ENCODE measurements at regions not wholly inside any gene's neighbourhood (a gene's known extent, or its start where the extent isn't known, plus 50 kb on each side); places are given as distances from the start of the nearest gene placed in this dataset.
A peak's percentile ranks its signal among the peaks of the same experiment; 100 is the strongest.

DNA sequence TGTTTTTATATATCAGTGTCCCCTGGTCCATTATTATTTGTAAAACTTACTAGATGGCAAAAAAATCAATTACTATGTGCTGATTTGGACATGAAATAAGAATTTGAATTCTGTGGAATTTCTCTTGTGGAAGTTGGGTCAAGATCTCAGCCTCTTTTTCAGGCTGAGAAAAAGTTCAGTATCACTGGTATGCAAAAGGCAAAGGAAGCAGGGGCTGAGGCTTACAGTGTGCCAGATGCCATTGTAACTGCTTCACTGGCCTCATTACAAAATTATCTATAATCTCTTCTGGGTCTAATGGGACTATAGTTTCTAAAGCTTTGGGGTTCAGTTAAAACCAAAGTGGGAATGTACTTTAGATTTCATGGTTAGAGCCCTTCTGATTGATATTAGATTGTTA is 125.9 kb upstream of the SLC7A14 start:
- Histone ChIP-seq H3K79me1 (replicated peaks; ENCODE audit: low read length, poor library complexity, severe bottlenecking) (no peaks in the 10 kb centered on the region), H2BK15ac (ENCODE audit: low read depth, poor library complexity, severe bottlenecking) (no peak overlapping the region), H3K14ac (ENCODE audit: low read length in 2 of 2) (no peak overlapping the region), H3K27me3 (ENCODE audit: control insufficient read depth in 1 of 2, insufficient read depth in 1 of 2, low read length in 2 of 2) (no peaks in the 10 kb centered on the region), H3K27ac (ENCODE audit: low read length, poor library complexity, severe bottlenecking) (no peak overlapping the region), H2BK5ac (ENCODE audit: low read depth, low read length, poor library complexity, severe bottlenecking) (no peak overlapping the region), H3K23ac (ENCODE audit: low read length in 2 of 2) (no peak overlapping the region), H3K36me3 (ENCODE audit: control insufficient read depth in 1 of 2, insufficient read depth in 2 of 2, low read depth in 1 of 2, low read length in 2 of 2) (peaks cover 0 to 31% of the 10 kb centered on the region in 2 experiments), H3K4ac (ENCODE audit: low read depth in 1 of 2, low read length in 2 of 2) (no peak overlapping the region), H3K4me3 (ENCODE audit: insufficient read depth in 1 of 2, low read depth in 1 of 2, low read length in 2 of 2) (no peak overlapping the region), H4K91ac (ENCODE audit: low read length) (no peak overlapping the region), H3K9ac (ENCODE audit: low read length) (peak overlapping the region; percentile 67), H4K8ac (ENCODE audit: low read length) (no peak overlapping the region), H3K18ac (ENCODE audit: low read depth in 1 of 2, low read length in 2 of 2) (no peak overlapping the region), H3K9me3 (ENCODE audit: control insufficient read depth, low read length) (peaks cover 9% of the 10 kb centered on the region), H3K4me1 (ENCODE audit: control insufficient read depth, insufficient read depth, low read depth, low read length) (peaks cover 3% of the 10 kb centered on the region), H3K4me2 (ENCODE audit: low read length, poor library complexity, severe bottlenecking) (no peak overlapping the region), H2BK12ac (ENCODE audit: low read length in 2 of 2) (no peak overlapping the region), H2AK5ac (ENCODE audit: low read length, severe bottlenecking) (peak overlapping the region; percentile 44), H2BK120ac (ENCODE audit: low read depth, low read length) (no peak overlapping the region), H2AFZ (ENCODE audit: low read depth, low read length) (no peak overlapping the region)
- no peak for DNase-seq

DNA sequence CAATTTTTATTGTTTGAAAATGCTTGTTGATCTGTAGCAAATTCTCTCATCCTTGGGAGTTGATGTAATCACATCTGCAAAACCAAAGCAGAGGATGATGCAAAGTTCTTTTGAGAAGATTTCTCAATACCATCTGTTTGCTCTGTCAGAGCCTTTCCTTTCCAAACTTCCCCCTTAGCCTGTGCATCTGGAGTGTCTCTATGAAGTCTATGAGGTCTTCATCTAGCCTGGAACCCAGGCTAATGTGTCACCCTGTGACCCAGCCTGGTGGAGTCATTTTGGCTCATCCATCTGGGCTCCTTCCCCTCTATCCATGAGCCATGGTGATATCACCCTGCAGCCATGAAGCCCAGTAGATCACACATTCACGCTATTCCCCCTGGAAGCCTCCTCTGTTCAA is 123.2 kb upstream of the SLC7A14 start:
- Histone ChIP-seq H3K79me1 (replicated peaks; ENCODE audit: low read length, poor library complexity, severe bottlenecking) (no peaks in the 10 kb centered on the region), H2BK15ac (ENCODE audit: low read depth, poor library complexity, severe bottlenecking) (no peak overlapping the region), H3K23ac (ENCODE audit: low read length in 2 of 2) (no peak overlapping the region), H2BK5ac (ENCODE audit: low read depth, low read length, poor library complexity, severe bottlenecking) (no peak overlapping the region), H3K18ac (ENCODE audit: low read depth in 1 of 2, low read length in 2 of 2) (peak overlapping the region in 1 of 2 experiments; percentile 78), H3K4ac (ENCODE audit: low read depth in 1 of 2, low read length in 2 of 2) (peak overlapping the region in 1 of 2 experiments; percentile 32), H3K36me3 (ENCODE audit: control insufficient read depth in 1 of 2, insufficient read depth in 2 of 2, low read depth in 1 of 2, low read length in 2 of 2) (peaks cover 0 to 32% of the 10 kb centered on the region in 2 experiments), H4K8ac (ENCODE audit: low read length) (no peak overlapping the region), H3K9me3 (ENCODE audit: control insufficient read depth, low read length) (peaks cover 9% of the 10 kb centered on the region), H2BK120ac (ENCODE audit: low read depth, low read length) (no peak overlapping the region), H3K9ac (ENCODE audit: low read length) (peak overlapping the region; percentile 72), H2AK5ac (ENCODE audit: low read length, severe bottlenecking) (peak overlapping the region; percentile 68), H3K4me1 (ENCODE audit: control insufficient read depth, insufficient read depth, low read depth, low read length) (peaks cover 3% of the 10 kb centered on the region), H3K14ac (ENCODE audit: low read length in 2 of 2) (no peak overlapping the region), H2BK12ac (ENCODE audit: low read length in 2 of 2) (peak overlapping the region in 1 of 2 experiments; percentile 40), H3K4me2 (ENCODE audit: low read length, poor library complexity, severe bottlenecking) (no peak overlapping the region), H3K4me3 (ENCODE audit: insufficient read depth in 1 of 2, low read depth in 1 of 2, low read length in 2 of 2) (no peak overlapping the region), H3K27me3 (ENCODE audit: control insufficient read depth in 1 of 2, insufficient read depth in 1 of 2, low read length in 2 of 2) (no peaks in the 10 kb centered on the region), H2AFZ (ENCODE audit: low read depth, low read length) (no peak overlapping the region), H4K91ac (ENCODE audit: low read length) (peak overlapping the region; percentile 86), H3K27ac (ENCODE audit: low read length, poor library complexity, severe bottlenecking) (no peak overlapping the region)
- WGBS = 100% methylated on average over 1 of the region's 1 CpG
- peak; percentile 90 for DNase-seq

DNA sequence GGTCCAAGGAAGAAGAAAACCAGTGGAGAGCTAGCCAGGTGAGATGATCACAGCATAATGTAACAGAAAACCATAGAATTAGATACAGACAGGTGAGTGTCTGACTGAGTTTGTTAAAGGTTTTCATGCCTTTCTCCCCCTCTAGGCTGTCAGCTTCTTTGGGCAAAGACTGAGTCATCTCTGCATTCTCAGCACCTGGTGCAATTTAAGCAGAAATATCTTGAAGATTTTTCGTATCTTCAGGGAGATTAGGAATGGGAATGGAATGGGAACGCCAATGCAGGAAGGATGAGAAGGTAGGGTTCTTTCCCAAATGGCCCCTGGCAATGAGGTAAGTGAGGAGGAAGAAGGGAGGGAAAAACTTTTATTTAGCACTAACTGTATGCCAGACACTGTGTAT is 122.0 kb upstream of the SLC7A14 start:
- no peak overlapping the region for H4K91ac ChIP-seq (ENCODE audit: low read length)
- peak overlapping the region; percentile 22 for H2AK5ac ChIP-seq (ENCODE audit: low read length, severe bottlenecking)
- H3K4ac ChIP-seq (ENCODE audit: low read depth in 1 of 2, low read length in 2 of 2) = peak overlapping the region in 1 of 2 experiments; percentile 4
- H3K4me3 ChIP-seq (ENCODE audit: insufficient read depth in 1 of 2, low read depth in 1 of 2, low read length in 2 of 2) = no peak overlapping the region
- peak overlapping the region; percentile 72 for H3K9ac ChIP-seq (ENCODE audit: low read length)
- no peak overlapping the region for H2BK5ac ChIP-seq (ENCODE audit: low read depth, low read length, poor library complexity, severe bottlenecking)
- H2AFZ ChIP-seq (ENCODE audit: low read depth, low read length) = no peak overlapping the region
- WGBS = 39% methylated on average over 2 of the region's 2 CpGs
- no peak overlapping the region for H2BK120ac ChIP-seq (ENCODE audit: low read depth, low read length)
- H3K79me1 ChIP-seq (replicated peaks; ENCODE audit: low read length, poor library complexity, severe bottlenecking) = no peaks in the 10 kb centered on the region
- no peak overlapping the region for H3K14ac ChIP-seq (ENCODE audit: low read length in 2 of 2)
- H3K27me3 ChIP-seq (ENCODE audit: control insufficient read depth in 1 of 2, insufficient read depth in 1 of 2, low read length in 2 of 2) = no peaks in the 10 kb centered on the region
- peaks cover 0 to 23% of the 10 kb centered on the region in 2 experiments for H3K36me3 ChIP-seq (ENCODE audit: control insufficient read depth in 1 of 2, insufficient read depth in 2 of 2, low read depth in 1 of 2, low read length in 2 of 2)
- H2BK15ac ChIP-seq (ENCODE audit: low read depth, poor library complexity, severe bottlenecking) = no peak overlapping the region
- DNase-seq = no peak
- H3K18ac ChIP-seq (ENCODE audit: low read depth in 1 of 2, low read length in 2 of 2) = no peak overlapping the region
- H2BK12ac ChIP-seq (ENCODE audit: low read length in 2 of 2) = peak overlapping the region; percentile 6 to 49
- H3K4me1 ChIP-seq (ENCODE audit: control insufficient read depth, insufficient read depth, low read depth, low read length) = no peaks in the 10 kb centered on the region
- no peak overlapping the region for H3K4me2 ChIP-seq (ENCODE audit: low read length, poor library complexity, severe bottlenecking)
- H4K8ac ChIP-seq (ENCODE audit: low read length) = no peak overlapping the region
- H3K9me3 ChIP-seq (ENCODE audit: control insufficient read depth, low read length) = peaks cover 9% of the 10 kb centered on the region
- no peak overlapping the region for H3K23ac ChIP-seq (ENCODE audit: low read length in 2 of 2)
- H3K27ac ChIP-seq (ENCODE audit: low read length, poor library complexity, severe bottlenecking) = peak overlapping the region; percentile 10

DNA sequence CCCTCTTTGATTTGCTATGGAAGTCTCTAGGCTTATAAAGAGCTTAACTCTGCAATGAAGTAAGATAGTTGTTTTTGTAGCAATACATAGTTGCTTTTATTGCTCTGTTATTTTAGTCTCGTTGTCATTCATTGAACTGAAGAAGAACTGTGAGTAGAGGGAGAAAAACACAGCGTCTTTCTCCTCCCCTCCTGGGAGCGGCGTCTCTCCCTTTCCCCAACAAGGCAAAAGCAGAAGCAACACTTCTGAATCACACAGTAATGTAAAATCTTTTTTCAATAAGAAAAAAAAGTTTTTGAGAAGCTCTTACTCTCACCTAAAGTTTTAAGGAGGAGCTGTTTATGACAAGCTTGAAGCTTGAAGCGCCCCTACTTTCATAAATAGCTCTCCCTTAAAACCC is 119.3 kb upstream of the SLC7A14 start:
- no peak overlapping the region for H3K27ac ChIP-seq (ENCODE audit: low read length, poor library complexity, severe bottlenecking)
- WGBS = 67% methylated on average over 2 of the region's 5 CpGs
- DNase-seq = no peak

More for the DNA sequence above, 119.3 kb upstream of the SLC7A14 start:
- Histone ChIP-seq H2AFZ (ENCODE audit: low read depth, low read length) (no peak overlapping the region), H3K14ac (ENCODE audit: low read length in 2 of 2) (no peak overlapping the region), H2BK120ac (ENCODE audit: low read depth, low read length) (no peak overlapping the region), H3K4me2 (ENCODE audit: low read length, poor library complexity, severe bottlenecking) (no peak overlapping the region), H3K9ac (ENCODE audit: low read length) (peak overlapping the region; percentile 75), H3K79me1 (replicated peaks; ENCODE audit: low read length, poor library complexity, severe bottlenecking) (no peaks in the 10 kb centered on the region), H3K9me3 (ENCODE audit: control insufficient read depth, low read length) (peaks cover 7% of the 10 kb centered on the region), H2AK5ac (ENCODE audit: low read length, severe bottlenecking) (no peak overlapping the region), H3K18ac (ENCODE audit: low read depth in 1 of 2, low read length in 2 of 2) (no peak overlapping the region), H4K8ac (ENCODE audit: low read length) (no peak overlapping the region), H3K4ac (ENCODE audit: low read depth in 1 of 2, low read length in 2 of 2) (no peak overlapping the region), H3K4me3 (ENCODE audit: insufficient read depth in 1 of 2, low read depth in 1 of 2, low read length in 2 of 2) (no peak overlapping the region), H3K4me1 (ENCODE audit: control insufficient read depth, insufficient read depth, low read depth, low read length) (no peaks in the 10 kb centered on the region), H3K36me3 (ENCODE audit: control insufficient read depth in 1 of 2, insufficient read depth in 2 of 2, low read depth in 1 of 2, low read length in 2 of 2) (peaks cover 0 to 23% of the 10 kb centered on the region in 2 experiments), H3K27me3 (ENCODE audit: control insufficient read depth in 1 of 2, insufficient read depth in 1 of 2, low read length in 2 of 2) (no peaks in the 10 kb centered on the region), H2BK5ac (ENCODE audit: low read depth, low read length, poor library complexity, severe bottlenecking) (no peak overlapping the region), H2BK12ac (ENCODE audit: low read length in 2 of 2) (no peak overlapping the region), H3K23ac (ENCODE audit: low read length in 2 of 2) (no peak overlapping the region), H2BK15ac (ENCODE audit: low read depth, poor library complexity, severe bottlenecking) (no peak overlapping the region), H4K91ac (ENCODE audit: low read length) (no peak overlapping the region)

All from mesenchymal stem cell (in vitro differentiated cells and primary cell).